Neural cell (in vitro differentiated cells): ENCODE measurements at regions not wholly inside any gene's neighbourhood (a gene's known extent, or its start where the extent isn't known, plus 50 kb on each side); places are given as distances from the start of the nearest gene placed in this dataset.

Experiments used
- H2AFZ ChIP-seq: fragments of 200-600, 300-800 bp; sonication (generic), shearing (Covaris generic); 2 replicates; pipeline ENCODE4 v1.6.0; 2014; ENCODE audit warnings: low read depth, mild to moderate bottlenecking, antibody characterized with exemption, low read length, moderate library complexity
- H3F3A ChIP-seq: fragments of 200-600 bp; shearing (Covaris generic); 2 replicates; pipeline ENCODE4 v1.6.1; 2016; ENCODE audit warnings: mild to moderate bottlenecking, moderate library complexity, mixed read lengths, antibody characterized with exemption, low read length; ENCODE audit not compliant: insufficient read depth, poor library complexity, severe bottlenecking
- H3K27ac ChIP-seq: fragments of 200-600, 300-800 bp; sonication (generic), shearing (Covaris generic); 2 replicates; pipeline ENCODE4 v1.5.1; 2014; ENCODE audit warnings: mild to moderate bottlenecking, low read length, moderate library complexity
- H3K27me3 ChIP-seq: fragments of 300-800, 200-600 bp; sonication (generic), shearing (Covaris generic); 2 replicates; pipeline ENCODE4 v1.6.0; 2014; ENCODE audit warnings: mild to moderate bottlenecking, low read depth, low read length, moderate library complexity; ENCODE audit not compliant: insufficient read depth
- H3K36me3 ChIP-seq: fragments of 300-800, 200-600 bp; sonication (generic), shearing (Covaris generic); 2 replicates; pipeline ENCODE4 v1.5.1; 2014; ENCODE audit warnings: mild to moderate bottlenecking, antibody characterized with exemption, low read length, moderate library complexity; ENCODE audit not compliant: insufficient read depth
- H3K4me2 ChIP-seq: fragments of 300-800, 200-600 bp; sonication (generic), shearing (Covaris generic); 2 replicates; pipeline ENCODE4 v1.6.0; 2014; ENCODE audit warnings: mild to moderate bottlenecking, low read length
- H3K4me3 ChIP-seq: fragments of 300-800, 200-600 bp; sonication (generic), shearing (Covaris generic); 2 replicates; pipeline ENCODE4 v1.5.1; 2014; ENCODE audit warnings: mild to moderate bottlenecking, low read length, moderate library complexity
- H3K79me2 ChIP-seq: fragments of 200-600 bp; shearing (Covaris generic); replicated peaks from 2 replicates; pipeline ENCODE4 v1.6.0; 2014; ENCODE audit warnings: mild to moderate bottlenecking, low read length, moderate library complexity; ENCODE audit not compliant: insufficient read depth
- H3K9ac ChIP-seq: fragments of 300-800, 200-600 bp; sonication (generic), shearing (Covaris generic); 2 replicates; pipeline ENCODE4 v1.6.1; 2016; ENCODE audit warnings: mild to moderate bottlenecking, low read length, mixed read lengths
- H3K9me2 ChIP-seq: fragments of 200-600 bp; shearing (Covaris generic); 2 replicates; pipeline ENCODE4 v1.6.1; 2016; ENCODE audit warnings: mild to moderate bottlenecking, low read length, mixed read lengths; ENCODE audit not compliant: insufficient read depth
- H3K9me3 ChIP-seq: fragments of 200-600, 300-800 bp; sonication (generic), shearing (Covaris generic); 2 replicates; pipeline ENCODE4 v1.6.1; 2016; ENCODE audit warnings: mild to moderate bottlenecking, mixed run types, low read length, moderate library complexity, mixed read lengths
- H4K20me1 ChIP-seq: fragments of 200-600 bp; shearing (Covaris generic); 2 replicates; pipeline ENCODE4 v1.6.1; 2016; ENCODE audit warnings: mild to moderate bottlenecking, mixed run types; ENCODE audit not compliant: insufficient read depth
- EP300 ChIP-seq: fragments of 450-650 bp; conservative IDR thresholded peaks from 2 replicates; pipeline ENCODE4 v1.6.1; 2014; ENCODE audit warnings: antibody characterized with exemption, mild to moderate bottlenecking, moderate library complexity; ENCODE audit not compliant: poor library complexity, severe bottlenecking
- EZH2 ChIP-seq: fragments of 200-600, 300-800 bp; shearing (Covaris generic), sonication (generic); IDR thresholded peaks from 2 replicates; pipeline ENCODE4 v1.6.1; 2014; ENCODE audit warnings: antibody characterized with exemption, low read length, borderline replicate concordance, mild to moderate bottlenecking; ENCODE audit not compliant: insufficient read depth, poor library complexity, severe bottlenecking
- MXI1 ChIP-seq: fragments of 450-650 bp; conservative IDR thresholded peaks from 2 replicates; pipeline ENCODE4 v1.6.1; 2014; ENCODE audit warnings: antibody characterized with exemption, mild to moderate bottlenecking; ENCODE audit not compliant: poor library complexity, severe bottlenecking
- POLR2AphosphoS5 ChIP-seq: IDR thresholded peaks from 2 replicates; pipeline ENCODE4 v1.6.1; 2012
- RAD21 ChIP-seq: fragments of 450-650 bp; conservative IDR thresholded peaks from 2 replicates; pipeline ENCODE4 v1.6.1; 2014; ENCODE audit warnings: antibody characterized with exemption, mild to moderate bottlenecking, moderate library complexity
- SMC3 ChIP-seq: fragments of 450-650 bp; conservative IDR thresholded peaks from 2 replicates; pipeline ENCODE4 v1.6.1; 2014; ENCODE audit warnings: antibody characterized with exemption, mild to moderate bottlenecking, moderate library complexity; ENCODE audit not compliant: poor library complexity
- TAF1 ChIP-seq: IDR thresholded peaks from 2 replicates; pipeline ENCODE4 v1.6.1; 2012; ENCODE audit warnings: low read depth
- TF ChIP-seq, protein P1 (sequence below): fragments of 450-650 bp; IDR thresholded peaks from 2 replicates; pipeline ENCODE4 v1.5.1; 2014; ENCODE audit warnings: antibody characterized with exemption, mild to moderate bottlenecking, moderate library complexity; ENCODE audit not compliant: poor library complexity, severe bottlenecking
- TF ChIP-seq, protein P2 (sequence below): IDR thresholded peaks from 2 replicates; pipeline ENCODE4 v1.6.1; 2012; ENCODE audit warnings: borderline replicate concordance

DNA sequence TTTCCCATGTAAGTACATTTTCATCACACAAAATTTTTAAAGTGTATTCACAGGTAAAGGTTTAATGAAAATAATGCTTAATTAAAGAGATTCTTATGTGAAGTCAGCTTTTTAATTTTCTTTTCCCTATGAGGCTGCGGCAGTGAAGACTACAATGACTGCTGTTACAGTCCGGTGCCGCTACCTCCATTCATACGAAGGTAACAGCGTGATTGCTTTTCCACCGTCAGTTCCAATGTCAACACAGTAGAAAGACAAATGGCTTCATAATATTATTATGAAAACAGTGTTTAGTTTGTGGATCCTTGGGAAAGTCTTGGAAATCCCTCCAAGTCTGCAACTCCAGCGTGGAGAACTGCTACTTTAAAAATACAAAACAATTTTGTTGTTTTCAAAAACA lies 254.9 kb upstream of the NRIP1 start:
- H3K27ac ChIP-seq: no peak overlapping the region
- H3K9me3 ChIP-seq: no peaks in the 10 kb centered on the region
- H3K4me3 ChIP-seq: no peak overlapping the region
- H3K9me2 ChIP-seq: no peaks in the 10 kb centered on the region
- no peak overlapping the region for H3K4me2 ChIP-seq
- H3K27me3 ChIP-seq: no peaks in the 10 kb centered on the region
- H3K9ac ChIP-seq: no peak overlapping the region
- H2AFZ ChIP-seq: no peak overlapping the region
- TF ChIP-seq TAF1 (no peak), SMC3 (no peak), POLR2AphosphoS5 (no peak), MXI1 (no peak)
- H3K79me2 ChIP-seq: no peaks in the 10 kb centered on the region
- no peaks in the 10 kb centered on the region for H4K20me1 ChIP-seq
- no peaks in the 10 kb centered on the region for H3F3A ChIP-seq
- no peaks in the 10 kb centered on the region for H3K36me3 ChIP-seq

DNA sequence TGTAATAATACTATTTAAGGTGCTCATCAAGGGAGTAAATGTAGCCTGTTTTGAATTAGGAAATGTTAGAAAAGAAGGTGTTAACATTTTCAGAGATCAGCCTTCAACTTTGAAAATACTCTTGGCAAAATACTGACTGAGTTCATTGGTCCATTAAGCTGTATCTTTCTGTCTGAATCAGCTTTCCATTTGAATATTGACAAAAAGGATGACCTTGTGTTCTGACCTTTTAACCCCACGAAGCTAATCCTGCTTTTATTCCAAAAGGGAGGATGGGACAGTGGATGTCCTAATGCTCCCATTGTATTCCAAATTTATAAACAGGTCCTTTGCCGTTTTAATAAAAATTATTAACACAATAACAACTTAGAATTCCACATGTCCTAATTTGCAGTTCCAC lies 259.7 kb upstream of the NRIP1 start:
- TF ChIP-seq EP300: no peak
- TF ChIP-seq, protein P1, sequence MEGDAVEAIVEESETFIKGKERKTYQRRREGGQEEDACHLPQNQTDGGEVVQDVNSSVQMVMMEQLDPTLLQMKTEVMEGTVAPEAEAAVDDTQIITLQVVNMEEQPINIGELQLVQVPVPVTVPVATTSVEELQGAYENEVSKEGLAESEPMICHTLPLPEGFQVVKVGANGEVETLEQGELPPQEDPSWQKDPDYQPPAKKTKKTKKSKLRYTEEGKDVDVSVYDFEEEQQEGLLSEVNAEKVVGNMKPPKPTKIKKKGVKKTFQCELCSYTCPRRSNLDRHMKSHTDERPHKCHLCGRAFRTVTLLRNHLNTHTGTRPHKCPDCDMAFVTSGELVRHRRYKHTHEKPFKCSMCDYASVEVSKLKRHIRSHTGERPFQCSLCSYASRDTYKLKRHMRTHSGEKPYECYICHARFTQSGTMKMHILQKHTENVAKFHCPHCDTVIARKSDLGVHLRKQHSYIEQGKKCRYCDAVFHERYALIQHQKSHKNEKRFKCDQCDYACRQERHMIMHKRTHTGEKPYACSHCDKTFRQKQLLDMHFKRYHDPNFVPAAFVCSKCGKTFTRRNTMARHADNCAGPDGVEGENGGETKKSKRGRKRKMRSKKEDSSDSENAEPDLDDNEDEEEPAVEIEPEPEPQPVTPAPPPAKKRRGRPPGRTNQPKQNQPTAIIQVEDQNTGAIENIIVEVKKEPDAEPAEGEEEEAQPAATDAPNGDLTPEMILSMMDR: no peak
- no peak for TF ChIP-seq SMC3
- no peak for TF ChIP-seq RAD21
- Histone ChIP-seq H3K27me3 (no peaks in the 10 kb centered on the region), H3K9me2 (no peaks in the 10 kb centered on the region), H3K4me3 (no peak overlapping the region), H3K79me2 (no peaks in the 10 kb centered on the region), H3K4me2 (no peak overlapping the region), H4K20me1 (no peaks in the 10 kb centered on the region), H3K36me3 (no peaks in the 10 kb centered on the region), H3K27ac (no peak overlapping the region), H2AFZ (no peak overlapping the region), H3K9ac (no peak overlapping the region), H3K9me3 (no peaks in the 10 kb centered on the region), H3F3A (no peaks in the 10 kb centered on the region)

DNA sequence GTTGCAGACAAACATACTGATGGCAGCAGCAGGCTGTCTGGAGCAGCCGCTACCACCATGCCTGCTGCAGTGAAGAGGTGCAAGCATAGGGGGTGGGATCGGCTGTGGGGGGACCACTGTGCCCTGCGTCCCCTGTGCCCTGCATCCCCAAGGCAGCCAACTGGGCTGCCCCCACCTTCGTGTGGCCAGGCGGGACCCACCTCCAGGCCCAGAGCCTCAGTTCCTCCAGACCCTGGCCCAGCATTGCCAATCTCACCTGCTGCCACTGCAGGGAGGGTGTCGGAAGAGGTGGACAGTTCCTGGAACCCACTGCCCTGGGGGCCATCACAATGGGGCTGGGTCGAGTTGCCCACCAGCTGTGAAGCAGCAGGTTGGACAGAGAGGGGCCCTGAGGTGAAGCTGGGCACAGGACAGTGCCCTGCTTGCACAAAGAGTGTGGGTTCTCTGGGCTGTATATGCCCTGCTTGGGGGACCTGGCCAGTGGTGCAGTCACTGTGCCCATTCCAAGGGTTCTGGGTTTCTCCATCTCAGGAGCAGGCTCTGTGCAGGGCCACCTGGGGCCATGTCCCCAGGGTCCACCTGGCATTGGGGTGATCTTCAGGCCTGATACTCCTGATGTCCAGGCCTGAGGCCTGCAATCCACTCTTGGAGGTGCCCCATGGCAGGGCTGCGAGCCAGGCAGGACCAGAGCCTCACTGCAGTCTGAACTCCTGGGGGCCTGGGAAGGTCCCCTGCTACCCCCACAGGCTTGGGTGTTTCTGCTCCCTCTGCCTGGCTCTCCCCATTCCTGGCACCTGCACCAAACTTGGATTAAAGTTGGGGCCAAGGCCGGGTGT lies 261.4 kb upstream of the NRIP1 start:
- Histone ChIP-seq H3K36me3 (no peaks in the 10 kb centered on the region), H3F3A (no peaks in the 10 kb centered on the region), H3K27me3 (no peaks in the 10 kb centered on the region), H3K9me2 (no peaks in the 10 kb centered on the region), H3K79me2 (no peaks in the 10 kb centered on the region), H3K9ac (no peak overlapping the region), H3K27ac (no peak overlapping the region), H3K9me3 (no peaks in the 10 kb centered on the region), H2AFZ (no peak overlapping the region), H3K4me2 (no peak overlapping the region), H3K4me3 (no peak overlapping the region), H4K20me1 (no peaks in the 10 kb centered on the region)
- TF ChIP-seq POLR2AphosphoS5 (no peak), SMC3 (no peak), MXI1 (no peak), EP300 (no peak), RAD21 (no peak), TAF1 (no peak), EZH2 (no peak)
- TF ChIP-seq, protein P2, sequence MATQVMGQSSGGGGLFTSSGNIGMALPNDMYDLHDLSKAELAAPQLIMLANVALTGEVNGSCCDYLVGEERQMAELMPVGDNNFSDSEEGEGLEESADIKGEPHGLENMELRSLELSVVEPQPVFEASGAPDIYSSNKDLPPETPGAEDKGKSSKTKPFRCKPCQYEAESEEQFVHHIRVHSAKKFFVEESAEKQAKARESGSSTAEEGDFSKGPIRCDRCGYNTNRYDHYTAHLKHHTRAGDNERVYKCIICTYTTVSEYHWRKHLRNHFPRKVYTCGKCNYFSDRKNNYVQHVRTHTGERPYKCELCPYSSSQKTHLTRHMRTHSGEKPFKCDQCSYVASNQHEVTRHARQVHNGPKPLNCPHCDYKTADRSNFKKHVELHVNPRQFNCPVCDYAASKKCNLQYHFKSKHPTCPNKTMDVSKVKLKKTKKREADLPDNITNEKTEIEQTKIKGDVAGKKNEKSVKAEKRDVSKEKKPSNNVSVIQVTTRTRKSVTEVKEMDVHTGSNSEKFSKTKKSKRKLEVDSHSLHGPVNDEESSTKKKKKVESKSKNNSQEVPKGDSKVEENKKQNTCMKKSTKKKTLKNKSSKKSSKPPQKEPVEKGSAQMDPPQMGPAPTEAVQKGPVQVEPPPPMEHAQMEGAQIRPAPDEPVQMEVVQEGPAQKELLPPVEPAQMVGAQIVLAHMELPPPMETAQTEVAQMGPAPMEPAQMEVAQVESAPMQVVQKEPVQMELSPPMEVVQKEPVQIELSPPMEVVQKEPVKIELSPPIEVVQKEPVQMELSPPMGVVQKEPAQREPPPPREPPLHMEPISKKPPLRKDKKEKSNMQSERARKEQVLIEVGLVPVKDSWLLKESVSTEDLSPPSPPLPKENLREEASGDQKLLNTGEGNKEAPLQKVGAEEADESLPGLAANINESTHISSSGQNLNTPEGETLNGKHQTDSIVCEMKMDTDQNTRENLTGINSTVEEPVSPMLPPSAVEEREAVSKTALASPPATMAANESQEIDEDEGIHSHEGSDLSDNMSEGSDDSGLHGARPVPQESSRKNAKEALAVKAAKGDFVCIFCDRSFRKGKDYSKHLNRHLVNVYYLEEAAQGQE: no peak
- TF ChIP-seq, protein P1: no peak
